KMS-11 (cell line): ENCODE measurements at regions not wholly inside any gene's neighbourhood (a gene's known extent, or its start where the extent isn't known, plus 50 kb on each side); places are given as distances from the start of the nearest gene placed in this dataset.

Experiments
- H2AFZ ChIP-seq: fragments of 200-600 bp; sonication (generic); 2 replicates; pipeline ENCODE4 v1.6.1; 2016; ENCODE audit warnings: antibody characterized with exemption, mixed run types, low read depth
- H3K27ac ChIP-seq: fragments of 200-600 bp; sonication (generic); 2 replicates; pipeline ENCODE4 v1.6.1; 2016; ENCODE audit warnings: mild to moderate bottlenecking, mixed run types
- H3K27me3 ChIP-seq: fragments of 200-600 bp; sonication (generic); 2 replicates; pipeline ENCODE4 v1.6.1; 2017; ENCODE audit warnings: mild to moderate bottlenecking, low read depth, mixed run types, moderate library complexity; ENCODE audit not compliant: insufficient read depth
- H3K36me3 ChIP-seq: fragments of 200-600 bp; sonication (generic); 2 replicates; pipeline ENCODE4 v1.6.1; 2017; ENCODE audit warnings: mild to moderate bottlenecking, mixed run types; ENCODE audit not compliant: insufficient read depth
- H3K4me1 ChIP-seq: fragments of 200-600 bp; sonication (generic); 2 replicates; pipeline ENCODE4 v1.6.1; 2016; ENCODE audit warnings: mild to moderate bottlenecking, low read depth, mixed run types; ENCODE audit not compliant: poor library complexity, severe bottlenecking
- H3K4me2 ChIP-seq: fragments of 200-600 bp; sonication (generic); 2 replicates; pipeline ENCODE4 v1.7.0; 2016; ENCODE audit warnings: mild to moderate bottlenecking, mixed run types
- H3K4me3 ChIP-seq: fragments of 200-600 bp; sonication (generic); IDR thresholded peaks from 2 replicates; pipeline ENCODE4 v1.6.1; 2017; ENCODE audit warnings: low read depth, low read length, mixed read lengths; ENCODE audit not compliant: insufficient read depth
- H3K79me2 ChIP-seq: fragments of 200-600 bp; sonication (generic); 2 replicates; pipeline ENCODE4 v1.6.1; 2016; ENCODE audit warnings: low read depth, mixed run types; ENCODE audit not compliant: insufficient read depth
- H3K9ac ChIP-seq: fragments of 200-600 bp; sonication (generic); 2 replicates; pipeline ENCODE4 v1.6.1; 2016; ENCODE audit warnings: mild to moderate bottlenecking, mixed run types
- H4K20me1 ChIP-seq: fragments of 200-600 bp; sonication (generic); 2 replicates; pipeline ENCODE4 v1.6.1; 2016; ENCODE audit warnings: mild to moderate bottlenecking, mixed run types; ENCODE audit not compliant: insufficient read depth
- CTCF ChIP-seq: fragments of 200-600 bp; sonication (generic); conservative IDR thresholded peaks from 2 replicates; pipeline ENCODE4 v1.6.1; 2017; ENCODE audit warnings: low read depth, mild to moderate bottlenecking, antibody characterized with exemption, low read length, moderate library complexity, mixed read lengths

- no peak for TF ChIP-seq CTCF
- Histone ChIP-seq H3K27ac (no peak overlapping the region), H3K27me3 (no peaks in the 10 kb centered on the region), H3K36me3 (no peaks in the 10 kb centered on the region), H3K9ac (no peak overlapping the region), H2AFZ (no peak overlapping the region), H3K4me2 (no peak overlapping the region), H4K20me1 (no peaks in the 10 kb centered on the region), H3K4me1 (no peaks in the 10 kb centered on the region), H3K4me3 (no peak overlapping the region), H3K79me2 (no peaks in the 10 kb centered on the region)
Measured at GRCh38 chr12:94748726-94749421, 98.5 kb upstream of the TMCC3 start.

DNA sequence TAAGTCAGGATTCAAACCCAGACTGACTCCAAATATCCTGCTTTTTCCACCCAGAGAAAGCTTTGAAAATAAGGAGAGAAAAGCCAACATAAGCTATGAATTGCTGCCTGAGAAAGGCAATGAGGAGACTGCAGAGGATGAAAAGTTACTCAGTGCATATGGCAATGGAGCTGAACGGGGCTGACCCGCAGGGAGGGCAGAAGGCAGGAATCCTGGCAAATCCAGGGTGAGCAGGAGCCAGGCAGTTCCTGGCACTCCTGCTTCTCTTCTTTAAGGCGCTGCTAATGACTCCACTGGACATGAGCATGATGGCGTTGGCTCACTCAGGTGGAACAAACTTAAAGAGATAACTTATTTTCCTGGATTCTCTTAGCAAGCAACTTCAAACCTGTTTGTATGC is 95.2 kb upstream of the TMCC3 start:
- Histone ChIP-seq H3K9ac (no peak overlapping the region), H2AFZ (no peak overlapping the region), H3K4me3 (no peak overlapping the region), H3K4me1 (no peaks in the 10 kb centered on the region), H3K4me2 (no peak overlapping the region), H3K27ac (no peak overlapping the region), H3K27me3 (no peaks in the 10 kb centered on the region), H3K36me3 (no peaks in the 10 kb centered on the region), H4K20me1 (no peaks in the 10 kb centered on the region), H3K79me2 (no peaks in the 10 kb centered on the region)
- no peak for TF ChIP-seq CTCF

- Histone ChIP-seq H3K4me1 (no peaks in the 10 kb centered on the region), H3K9ac (no peak overlapping the region), H2AFZ (no peak overlapping the region), H3K27me3 (no peaks in the 10 kb centered on the region), H4K20me1 (no peaks in the 10 kb centered on the region), H3K27ac (no peak overlapping the region), H3K79me2 (no peaks in the 10 kb centered on the region), H3K4me2 (no peak overlapping the region), H3K36me3 (no peaks in the 10 kb centered on the region), H3K4me3 (no peak overlapping the region)
- no peak for TF ChIP-seq CTCF
Measured at GRCh38 chr12:94743174-94743573, 92.8 kb upstream of the TMCC3 start.

DNA sequence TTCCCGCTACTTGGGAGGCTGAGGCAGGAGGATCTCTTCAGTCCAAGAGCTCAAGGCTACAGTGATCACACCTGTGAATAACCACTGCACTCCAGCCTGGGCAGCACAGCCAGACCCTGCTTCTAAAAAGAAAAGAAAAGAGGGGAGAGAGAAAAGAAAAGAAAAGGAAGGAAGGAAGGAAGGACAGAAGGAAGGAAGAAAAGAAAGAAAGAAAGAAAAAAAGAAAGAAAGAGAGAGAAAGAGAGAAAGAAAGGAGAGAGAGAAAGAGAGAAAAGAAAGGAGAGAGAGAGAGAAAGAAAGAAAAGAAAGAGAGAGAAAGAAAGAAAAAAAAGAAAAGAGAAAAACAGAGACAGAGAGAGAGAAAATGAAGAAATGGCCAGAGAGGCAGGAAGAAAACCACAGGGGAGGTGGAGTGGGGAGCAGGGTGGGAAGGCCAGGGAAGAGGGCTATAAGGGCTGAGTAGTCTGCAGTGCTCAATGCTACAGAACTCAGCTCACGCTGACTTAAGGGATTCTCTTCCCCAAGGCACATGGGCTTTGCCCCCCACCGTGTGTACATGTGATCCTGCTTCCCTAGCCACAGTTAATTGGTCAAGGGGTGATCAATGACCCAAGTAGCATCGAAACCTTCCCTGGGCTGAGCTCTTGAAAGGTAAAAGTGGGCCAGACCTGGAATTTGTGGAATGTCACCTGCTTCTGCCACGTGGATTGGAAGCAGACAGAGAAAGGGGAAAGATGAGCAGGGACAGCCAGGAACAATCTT is 90.4 kb upstream of the TMCC3 start:
- Histone ChIP-seq H3K27ac (no peak overlapping the region), H3K27me3 (no peaks in the 10 kb centered on the region), H3K4me3 (no peak overlapping the region), H3K9ac (no peak overlapping the region), H4K20me1 (no peaks in the 10 kb centered on the region), H2AFZ (no peak overlapping the region), H3K79me2 (no peaks in the 10 kb centered on the region), H3K4me2 (no peak overlapping the region), H3K36me3 (no peaks in the 10 kb centered on the region), H3K4me1 (no peaks in the 10 kb centered on the region)
- no peak for TF ChIP-seq CTCF
